HPDE6-E6E7 (cell line): ENCODE measurements at regions not wholly inside any gene's neighbourhood (a gene's known extent, or its start where the extent isn't known, plus 50 kb on each side); places are given as distances from the start of the nearest gene placed in this dataset.
A peak's percentile ranks its signal among the peaks of the same experiment; 100 is the strongest.

Experiments
- DNase-seq: peaks from one replicate; pipeline ENCODE4 v3.0.0; 2011; ENCODE audit warnings: missing footprints; ENCODE audit errors: extremely low spot score

DNA sequence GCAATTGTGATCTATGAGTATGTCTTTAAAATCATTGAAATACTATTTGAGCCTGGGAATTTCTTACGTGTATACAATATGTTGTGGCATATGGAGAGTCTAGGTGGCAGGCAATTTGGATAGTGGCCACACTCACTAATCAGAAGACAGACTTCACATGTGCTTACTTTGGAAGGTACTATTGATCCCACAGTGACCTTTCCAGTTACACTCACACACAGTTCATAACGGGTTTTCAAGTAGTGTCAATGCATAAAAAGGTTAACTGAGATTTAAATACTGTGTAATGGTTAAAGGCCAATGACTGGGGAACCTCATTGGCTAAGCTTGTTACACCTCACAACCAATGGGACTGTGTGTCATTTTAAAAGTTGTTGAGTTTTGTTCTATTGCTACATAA, 783.2 kb downstream of the RPA4 start:
- DNase-seq, result no peak

DNA sequence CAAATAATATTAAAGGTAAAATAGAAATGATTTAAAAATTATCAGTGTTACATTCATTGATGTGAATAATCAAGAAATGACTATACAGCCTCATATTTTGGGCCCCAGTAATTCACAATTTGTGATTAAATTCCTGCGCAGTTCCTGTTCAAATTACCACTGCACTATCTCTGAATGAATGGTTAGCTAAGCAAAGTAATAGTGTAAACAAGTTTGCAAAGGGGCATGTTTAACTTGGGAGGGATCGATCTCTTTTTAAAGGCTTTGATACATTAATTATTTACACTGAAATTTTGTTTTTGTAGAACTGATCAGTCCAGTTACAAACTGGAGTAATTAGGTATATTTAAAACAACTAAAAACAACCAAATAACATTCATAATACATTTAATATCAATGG, 784.4 kb downstream of the RPA4 start:
- no peak for DNase-seq

DNA sequence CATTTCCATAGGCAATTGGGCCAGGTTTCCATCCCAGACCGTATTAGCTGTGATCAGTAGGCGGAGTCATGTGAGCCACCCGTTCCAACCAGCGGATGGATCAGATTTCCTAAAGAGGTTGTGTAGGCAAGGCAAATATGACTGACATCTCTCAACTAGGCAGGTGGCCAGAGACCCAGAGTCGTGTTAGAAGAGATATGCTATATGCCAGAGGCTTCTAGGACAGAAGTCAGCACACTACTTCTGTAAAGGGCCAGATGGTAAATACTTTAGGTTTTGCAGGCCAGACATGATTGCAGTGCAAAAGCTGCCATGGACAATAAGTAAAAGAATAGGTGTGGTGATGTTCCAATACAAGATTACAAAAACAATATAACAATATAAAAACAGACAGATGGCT, 788.4 kb downstream of the RPA4 start:
- no peak for DNase-seq

DNA sequence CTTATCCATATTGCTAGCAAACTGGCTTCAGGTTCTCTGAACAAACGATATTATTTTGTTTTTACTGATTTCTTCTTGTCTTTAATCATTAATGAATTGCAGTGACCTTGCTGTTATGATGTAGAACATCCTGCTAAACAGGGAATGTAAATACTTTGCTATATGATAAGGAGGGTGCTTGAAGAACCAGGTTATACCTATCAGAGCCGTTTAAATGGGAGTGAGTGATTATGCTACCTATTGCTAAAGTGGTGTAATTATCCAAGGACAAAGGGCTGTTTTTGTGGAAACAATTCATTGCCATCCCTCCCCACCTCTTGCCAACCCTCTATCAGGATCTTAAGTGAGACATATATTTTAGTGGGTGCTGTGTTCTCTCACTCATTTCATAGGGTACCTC, 788.9 kb downstream of the RPA4 start:
- DNase-seq, result no peak

DNA sequence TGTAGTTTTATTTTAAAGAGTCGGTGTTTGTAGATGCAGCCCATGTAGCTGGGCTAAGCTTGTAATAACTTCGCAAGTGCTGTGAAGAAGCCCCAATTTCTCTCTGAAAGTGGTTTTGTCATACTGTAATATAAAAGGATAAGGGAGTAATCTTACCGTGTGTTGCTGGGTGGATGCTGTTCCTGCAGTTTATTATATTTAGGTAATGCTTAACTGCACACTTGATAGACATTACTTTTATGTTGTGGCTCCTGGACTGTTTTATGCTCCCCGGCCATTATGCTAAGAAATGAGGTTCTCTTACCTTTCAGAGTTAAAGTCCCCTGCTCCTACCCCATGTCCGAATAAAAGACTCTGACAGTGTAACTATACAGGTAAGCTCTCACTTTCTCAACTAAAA, 789.4 kb downstream of the RPA4 start:
- no peak for DNase-seq

DNA sequence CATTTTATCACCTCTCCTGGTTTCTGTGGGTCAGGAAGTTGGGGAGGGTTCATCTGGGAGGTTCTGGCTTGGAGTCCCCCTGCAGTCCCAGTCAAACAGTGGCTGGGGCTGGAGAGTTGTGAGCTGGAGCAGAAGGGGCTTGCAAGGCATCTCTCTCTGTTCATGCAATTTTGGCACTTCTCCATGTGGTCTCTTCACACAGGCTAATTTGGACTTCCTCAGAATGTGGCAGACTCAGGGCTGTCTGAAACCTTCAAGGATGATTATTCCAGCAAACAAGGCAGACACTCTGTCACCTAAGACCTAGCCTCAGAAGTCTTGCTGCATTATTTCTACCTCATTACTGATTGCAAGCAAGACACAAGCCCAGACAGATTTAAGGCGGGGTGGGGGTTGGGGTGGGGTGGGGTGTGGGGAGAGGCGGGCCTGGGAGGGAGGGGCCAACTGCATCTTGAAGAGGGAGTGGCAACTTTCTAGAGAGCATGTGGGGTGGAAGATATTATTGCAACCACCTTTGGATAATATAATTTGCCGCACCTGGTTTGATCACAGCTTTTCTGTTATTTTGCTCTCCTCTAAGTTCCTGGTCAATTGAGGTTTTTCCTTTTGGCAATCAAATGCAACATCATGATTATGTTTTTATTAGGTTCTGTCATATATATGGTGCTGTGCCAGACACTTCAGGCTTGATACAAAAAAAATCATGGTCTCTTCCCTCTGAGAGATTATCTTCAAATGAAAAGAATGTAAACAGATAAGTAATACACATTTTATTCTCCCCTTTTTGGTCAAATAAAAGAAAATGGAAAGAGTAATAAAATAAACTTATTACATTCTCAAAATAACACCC, 799.5 kb downstream of the RPA4 start:
- no peak for DNase-seq

DNA sequence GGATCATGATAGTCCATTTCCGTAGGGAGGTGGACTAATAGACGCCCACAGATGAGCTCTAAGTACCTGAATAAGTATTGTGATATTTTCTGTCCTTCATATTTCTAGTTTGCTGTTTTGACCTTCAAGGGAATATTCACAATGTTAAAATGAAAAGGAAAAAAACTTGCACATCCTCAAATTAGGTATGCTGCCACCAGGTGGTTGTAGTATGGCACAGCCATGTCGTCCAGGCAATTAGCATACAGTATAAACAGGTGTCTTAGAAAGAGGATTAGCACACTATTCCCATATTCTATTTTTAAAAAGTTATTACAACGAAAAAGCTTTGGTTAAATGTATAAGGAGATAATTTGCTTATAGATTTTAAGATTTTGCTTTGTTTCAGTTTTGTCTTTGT, 802.0 kb downstream of the RPA4 start:
- peak; percentile 15 for DNase-seq

DNA sequence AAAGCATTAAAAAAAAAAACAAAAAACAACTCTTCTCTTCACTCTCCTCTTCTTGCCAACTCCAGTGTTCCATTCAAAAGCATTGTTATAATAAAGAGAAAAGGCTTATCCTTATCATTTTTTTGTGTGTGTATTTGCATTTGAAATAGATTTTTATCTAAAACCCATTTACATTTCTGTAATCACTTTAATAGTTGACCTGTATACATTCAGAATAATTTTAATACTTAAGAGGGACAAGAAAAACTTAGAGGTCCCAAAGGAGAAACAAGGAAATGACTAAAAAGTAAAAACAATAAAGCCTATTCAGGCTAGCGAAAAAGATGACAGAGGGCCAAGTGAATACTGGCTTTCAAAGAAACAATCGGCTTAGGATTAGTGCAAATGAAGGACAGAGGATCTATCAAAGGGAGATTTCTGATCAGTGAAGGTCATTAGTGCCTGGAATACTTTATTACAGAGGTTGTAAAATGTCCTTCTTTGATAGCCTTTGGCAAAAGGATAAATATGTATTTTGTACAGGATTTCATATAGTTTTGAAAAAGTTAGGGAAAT, 808.3 kb downstream of the RPA4 start:
- no peak for DNase-seq

DNA sequence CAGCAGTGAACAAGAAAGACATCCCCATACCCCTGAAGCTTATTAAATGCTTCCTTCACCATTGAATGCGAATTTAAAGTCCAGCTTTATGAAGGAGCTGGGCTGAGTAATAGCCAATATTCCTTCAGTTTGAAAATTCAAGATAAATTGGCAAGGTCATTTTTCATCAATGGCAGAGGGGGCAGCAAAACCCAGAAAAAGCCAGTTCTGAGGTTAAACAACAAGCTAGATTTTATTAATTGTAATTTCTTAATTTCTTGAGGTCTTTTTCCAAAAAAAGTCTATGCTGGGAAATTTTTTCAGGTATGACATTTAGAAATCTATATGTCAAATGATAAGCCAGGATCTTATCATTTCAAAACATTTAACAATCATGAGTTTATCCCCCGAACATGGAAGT, 808.9 kb downstream of the RPA4 start:
- no peak for DNase-seq

DNA sequence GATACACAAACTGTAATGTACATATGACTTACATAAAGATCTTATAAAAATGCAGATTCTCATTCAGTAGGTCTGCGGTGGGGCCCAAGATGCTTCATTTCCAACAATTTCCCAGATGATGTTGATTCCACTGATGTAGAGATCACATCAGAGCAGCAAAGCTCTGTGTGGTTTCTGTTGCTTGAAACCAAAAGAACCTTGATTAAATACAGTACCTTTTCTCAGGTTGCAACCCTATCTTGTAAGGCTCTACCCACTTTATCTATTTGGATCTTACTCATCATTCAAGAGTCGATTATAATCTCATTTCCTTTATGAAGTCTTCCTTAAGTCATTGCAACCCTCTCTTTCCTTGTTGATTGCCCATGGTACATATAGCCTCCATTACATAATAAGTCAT, 816.8 kb downstream of the RPA4 start:
- no peak for DNase-seq

DNA sequence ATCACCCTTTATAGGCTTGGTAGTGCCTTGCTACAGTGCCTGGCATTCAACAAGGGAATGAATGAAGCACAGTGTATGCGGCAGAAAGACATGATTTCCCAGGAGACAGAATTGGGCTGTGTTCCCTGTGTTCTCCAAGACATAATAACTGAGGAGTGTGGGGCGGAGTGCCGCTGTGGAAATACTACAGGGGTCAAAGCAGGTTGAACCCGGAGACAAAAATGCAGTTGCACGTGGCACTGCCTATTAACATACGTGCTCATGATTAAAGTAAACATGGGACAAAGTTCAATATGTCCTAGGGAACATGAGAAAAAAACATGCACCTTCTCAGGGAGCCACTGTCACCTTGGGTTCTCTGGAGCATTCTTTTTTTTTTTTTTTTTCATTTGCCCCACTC, 820.8 kb downstream of the RPA4 start:
- no peak for DNase-seq

DNA sequence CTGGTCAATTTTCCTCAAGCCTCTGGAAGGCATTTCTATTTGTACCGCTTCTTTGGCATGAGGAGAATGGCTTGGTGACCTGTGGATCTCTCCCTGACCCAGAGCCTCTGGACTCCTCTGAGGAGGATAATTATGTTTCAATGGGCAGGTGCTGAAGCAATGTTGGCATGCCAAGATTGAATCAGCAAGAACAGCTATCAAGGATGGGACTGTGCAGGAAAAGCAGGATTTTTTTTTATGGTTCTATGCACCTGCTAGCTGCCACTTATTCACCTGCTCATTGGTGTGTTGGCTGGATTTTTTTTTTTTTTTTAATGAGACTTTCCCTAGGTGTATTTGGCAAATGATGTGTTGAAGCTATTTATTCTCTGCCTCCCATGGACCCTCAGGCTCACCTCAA, 821.2 kb downstream of the RPA4 start:
- no peak for DNase-seq

DNA sequence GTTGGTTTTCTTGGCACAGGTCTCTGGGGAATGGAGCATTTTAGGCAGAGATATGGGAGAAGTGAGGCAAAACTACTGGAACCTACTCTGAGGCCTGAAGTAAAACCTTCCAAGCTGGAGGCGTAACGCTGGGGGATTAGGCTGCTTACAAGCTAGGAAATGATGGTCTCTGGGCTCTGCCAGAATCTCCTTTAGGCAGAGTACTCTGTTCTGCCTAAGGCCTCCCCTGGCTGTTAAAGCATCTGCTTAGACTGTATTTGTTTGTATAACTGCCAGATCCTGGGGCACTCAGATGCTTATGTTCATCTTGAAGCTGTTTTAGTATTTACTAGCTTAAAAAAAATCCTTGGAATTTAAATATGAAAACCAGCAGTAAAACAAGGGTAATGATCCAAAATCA, 822.2 kb downstream of the RPA4 start:
- DNase-seq, result no peak

DNA sequence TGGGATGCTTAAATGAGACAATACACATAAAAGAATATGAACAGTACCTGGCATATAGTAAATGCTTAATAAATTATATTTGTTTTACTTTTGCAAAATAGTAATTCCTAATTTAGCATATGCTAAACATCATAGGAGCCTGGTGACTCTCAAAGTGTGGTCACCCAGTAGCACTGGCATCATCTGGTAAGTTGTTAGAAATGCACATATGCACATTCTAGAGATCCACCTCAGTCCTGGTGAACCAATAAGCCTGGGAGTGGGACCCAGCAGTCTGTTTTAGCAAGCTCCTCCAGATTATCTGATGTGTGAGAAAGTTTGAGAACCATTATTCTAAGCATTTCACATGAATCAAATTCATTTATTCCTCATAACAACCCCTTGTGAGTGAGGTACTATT, 830.4 kb downstream of the RPA4 start:
- DNase-seq, result no peak

DNA sequence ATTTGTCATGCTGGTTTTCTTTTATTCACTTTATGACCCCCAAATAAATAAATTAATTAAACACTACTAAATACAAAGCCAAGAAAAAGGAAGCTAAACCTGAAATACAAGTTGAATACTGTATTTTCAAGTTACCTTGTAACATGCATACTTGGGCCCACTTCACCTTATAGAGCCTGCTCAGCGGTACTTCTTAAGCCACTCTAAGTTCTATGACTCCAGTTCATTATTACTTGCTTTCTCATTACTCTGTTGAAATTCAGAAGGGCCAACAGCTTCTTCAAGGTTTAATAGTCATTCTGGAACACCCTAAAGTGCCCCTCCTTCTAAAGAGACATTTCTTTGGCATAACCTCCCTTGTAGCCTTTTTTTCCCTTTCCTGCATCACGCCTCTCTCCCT, 844.5 kb downstream of the RPA4 start:
- DNase-seq, result no peak

DNA sequence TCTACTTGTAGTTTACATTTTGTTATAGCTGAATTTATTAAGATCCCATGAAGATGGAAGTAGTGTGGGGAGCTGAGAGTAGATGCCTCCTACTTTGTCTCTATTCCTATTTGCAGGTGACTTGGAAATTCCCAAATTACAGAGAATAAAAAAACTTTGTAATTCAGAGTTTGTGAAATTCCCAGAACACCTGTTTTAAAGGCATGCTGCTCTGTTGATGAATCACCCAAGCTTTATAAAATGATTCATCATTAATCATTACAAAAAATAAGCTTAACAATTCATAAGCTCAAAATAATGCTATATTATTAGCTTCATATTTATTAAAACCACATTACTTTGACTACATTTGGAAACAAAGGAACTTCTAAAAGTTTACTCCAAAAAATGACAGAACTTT, 856.3 kb downstream of the RPA4 start:
- DNase-seq, result no peak

DNA sequence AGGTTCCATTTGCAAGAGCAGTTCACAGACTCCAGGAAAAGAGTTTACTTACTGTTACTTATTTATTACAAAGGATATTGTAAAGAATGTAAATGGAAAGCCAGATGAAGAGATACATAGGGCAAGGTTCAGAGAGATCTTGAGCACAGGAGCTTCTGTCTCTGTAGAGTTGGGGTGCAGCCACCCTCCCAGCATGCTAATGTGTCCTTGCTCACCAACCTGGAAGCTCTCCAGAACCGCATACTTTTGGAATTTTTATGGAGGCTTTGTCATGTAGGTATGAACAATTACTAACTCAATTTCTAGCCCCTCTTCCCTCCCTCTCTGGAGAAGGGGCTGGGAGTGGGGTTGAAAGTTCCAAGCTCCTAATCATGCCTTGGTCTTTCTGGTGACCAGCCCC, 857.2 kb downstream of the RPA4 start:
- no peak for DNase-seq

DNA sequence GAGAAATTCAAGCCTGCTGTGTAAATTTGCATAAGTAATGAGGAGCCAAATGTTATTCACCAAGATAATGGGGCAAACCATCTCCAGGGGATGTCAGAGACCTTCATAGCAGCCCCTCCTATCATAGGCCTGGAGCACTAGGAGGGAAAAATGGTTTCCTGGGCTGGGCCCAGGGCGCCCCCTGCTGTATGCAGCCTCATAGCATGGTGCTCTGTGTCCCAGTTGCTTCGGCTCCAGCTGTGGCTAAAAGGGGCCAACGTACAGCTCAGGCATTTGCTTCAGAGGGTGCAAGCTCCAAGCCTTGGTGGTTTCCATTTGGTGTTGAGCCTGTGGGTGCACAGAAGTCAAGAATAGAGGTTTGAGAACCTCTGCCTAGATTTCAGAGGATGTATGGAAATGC, 859.3 kb downstream of the RPA4 start:
- DNase-seq, result no peak

DNA sequence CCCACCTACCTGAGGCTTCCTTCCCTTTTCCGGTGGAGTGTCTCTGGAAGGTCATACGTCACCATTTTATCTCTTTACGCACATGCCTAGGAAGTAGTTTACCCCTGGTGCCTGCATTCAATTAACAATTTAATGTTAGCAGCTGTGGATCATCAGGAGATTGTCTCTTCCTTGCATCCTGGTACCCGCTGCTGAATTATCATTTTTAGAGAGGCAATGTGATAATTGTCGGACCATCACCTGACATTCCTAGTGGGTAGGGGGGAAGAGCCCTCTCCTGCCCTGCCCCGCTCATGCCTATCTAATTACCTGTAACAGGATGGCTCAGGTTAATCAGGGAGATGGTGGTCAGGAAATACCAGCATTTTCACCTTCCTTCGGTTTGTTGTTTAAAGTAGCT, 863.6 kb downstream of the RPA4 start:
- no peak for DNase-seq

DNA sequence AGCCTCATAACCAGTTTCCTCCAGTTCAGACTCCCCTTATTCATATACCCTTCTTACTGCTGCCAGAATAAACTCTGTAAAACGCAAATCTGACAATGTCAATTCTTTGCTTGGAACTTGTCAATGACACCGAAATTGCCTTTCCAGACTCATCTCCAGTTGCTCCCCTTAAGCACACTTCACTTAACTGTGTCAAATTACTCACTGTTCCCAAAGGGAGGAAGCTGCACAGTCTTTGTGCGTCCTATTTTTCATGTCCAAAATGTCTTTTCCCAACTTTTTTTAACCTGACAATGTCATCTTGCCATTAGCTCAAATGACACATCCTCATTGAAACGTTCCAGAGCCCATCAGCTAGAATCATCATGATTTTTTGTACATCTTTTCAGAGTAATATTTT, 867.3 kb downstream of the RPA4 start:
- DNase-seq, result no peak

DNA sequence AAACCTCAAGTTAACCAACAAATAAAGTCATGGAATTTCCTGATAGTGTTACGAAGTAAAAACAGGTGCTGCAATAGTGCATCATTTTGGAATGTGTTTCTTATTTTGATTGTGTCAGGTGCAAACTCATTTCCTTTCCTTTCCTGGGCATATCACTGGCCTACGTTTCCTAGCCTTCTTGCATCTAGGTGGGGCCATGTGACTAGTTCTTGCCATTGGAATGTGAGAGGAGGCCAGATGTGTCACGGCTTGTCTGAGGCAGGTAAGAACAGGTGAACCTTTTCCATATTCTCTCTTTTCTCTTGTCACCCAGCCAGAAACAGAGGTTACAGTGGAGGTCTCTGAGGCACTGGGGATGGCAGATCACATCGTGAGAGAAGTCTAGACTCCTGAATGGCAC, 868.0 kb downstream of the RPA4 start:
- peak; percentile 2 for DNase-seq

DNA sequence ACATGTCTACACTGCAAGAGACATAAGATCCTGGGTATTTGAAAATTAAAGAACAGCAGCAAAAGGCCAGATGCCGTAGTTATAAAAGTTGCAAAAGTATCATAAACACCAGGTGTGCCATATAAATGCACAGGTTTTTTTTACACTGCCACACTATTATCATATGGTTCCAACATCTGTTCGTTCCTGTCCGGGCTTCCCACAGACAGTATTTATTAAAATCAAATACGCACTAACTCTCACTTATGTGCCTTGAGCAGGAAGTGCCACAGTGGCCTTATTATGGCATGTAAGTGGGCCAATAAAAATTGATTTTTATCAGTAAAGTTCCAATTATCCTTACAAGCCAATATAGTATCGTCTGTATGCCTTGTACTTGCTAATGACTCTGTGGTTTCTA, 873.2 kb downstream of the RPA4 start:
- DNase-seq, result no peak

DNA sequence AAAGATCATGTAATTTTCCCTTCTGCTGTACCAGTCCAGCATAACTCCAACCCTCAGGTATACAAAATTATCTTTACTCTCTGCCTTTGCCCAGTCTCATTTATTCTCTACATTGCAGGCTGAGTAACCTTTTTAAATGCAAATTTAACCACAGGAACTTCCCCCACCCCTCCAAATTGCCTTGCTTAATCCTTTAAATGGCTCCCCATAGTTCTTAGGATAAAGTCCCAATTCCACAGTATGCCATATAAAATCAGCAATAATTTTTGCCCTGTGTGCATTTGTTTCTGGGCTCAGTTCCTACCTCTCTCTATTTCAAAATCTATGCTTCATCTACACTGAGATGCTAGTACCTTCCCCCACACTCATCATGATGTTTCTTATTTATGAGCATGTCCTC, 879.7 kb downstream of the RPA4 start:
- DNase-seq, result no peak

DNA sequence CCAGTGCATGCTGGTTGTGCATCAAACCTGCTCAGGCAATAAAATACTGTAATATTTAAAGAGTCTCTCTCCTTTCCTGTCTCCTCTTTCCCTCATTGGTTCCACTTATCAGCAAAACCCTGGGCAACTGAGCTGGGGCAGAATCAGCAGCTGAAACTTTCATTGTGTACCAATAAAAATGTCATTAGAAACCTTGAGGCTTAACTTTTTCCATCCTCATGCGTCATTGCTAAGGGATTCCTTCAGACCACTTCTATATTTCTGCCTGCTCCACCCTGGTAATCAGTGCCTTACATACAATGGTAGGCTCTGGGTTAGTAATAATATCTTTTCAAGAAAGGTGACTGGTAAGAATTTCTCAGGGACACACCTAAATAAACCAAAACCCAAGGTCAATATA, 880.3 kb downstream of the RPA4 start:
- DNase-seq, result no peak
